ENCODE measurements at regions not wholly inside any gene's neighbourhood (a gene's known extent, or its start where the extent isn't known, plus 50 kb on each side); places are given as distances from the start of the nearest gene placed in this dataset.

DNA sequence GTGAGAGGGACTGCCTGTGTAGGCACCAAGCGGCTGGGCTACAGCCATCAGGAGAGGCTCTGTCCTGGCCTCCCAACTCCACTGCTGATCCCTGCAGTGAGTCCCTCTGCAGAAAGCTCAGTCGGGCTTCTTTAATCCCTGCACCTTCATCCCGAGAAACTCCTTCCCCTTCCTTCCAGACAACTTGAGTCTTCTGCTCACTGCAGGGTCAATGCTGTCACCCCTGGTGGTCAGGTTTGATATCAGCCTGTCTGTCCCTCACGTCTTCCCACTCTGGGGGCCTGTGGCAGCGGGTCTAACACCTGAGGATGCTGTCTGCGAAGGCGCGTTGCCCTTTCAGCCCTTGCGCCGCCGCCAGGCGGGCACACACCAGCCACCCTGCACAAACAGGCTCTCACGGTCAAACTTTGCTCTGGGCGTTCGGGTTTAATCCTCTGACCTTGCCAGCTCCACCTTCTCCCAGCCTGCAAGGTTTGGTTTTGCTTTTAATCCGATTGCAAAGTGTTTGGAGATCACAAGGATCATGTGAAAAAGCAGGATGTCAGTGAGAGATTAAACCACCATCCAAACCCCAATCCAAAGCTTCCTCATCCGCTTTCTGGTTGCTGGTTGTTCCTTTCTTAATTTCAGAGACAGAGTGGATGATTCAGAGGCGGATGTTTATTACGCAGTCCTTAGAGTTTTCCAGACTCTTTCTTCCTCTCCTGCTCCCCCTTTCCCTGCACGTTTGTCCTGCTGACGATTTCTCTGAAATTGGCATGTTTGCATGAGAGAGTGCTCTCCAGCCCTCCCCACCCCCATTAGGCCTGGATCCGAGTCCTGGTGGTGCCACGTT lies 74.8 kb upstream of the SLC34A2 start:
- TF ChIP-seq, protein P1, sequence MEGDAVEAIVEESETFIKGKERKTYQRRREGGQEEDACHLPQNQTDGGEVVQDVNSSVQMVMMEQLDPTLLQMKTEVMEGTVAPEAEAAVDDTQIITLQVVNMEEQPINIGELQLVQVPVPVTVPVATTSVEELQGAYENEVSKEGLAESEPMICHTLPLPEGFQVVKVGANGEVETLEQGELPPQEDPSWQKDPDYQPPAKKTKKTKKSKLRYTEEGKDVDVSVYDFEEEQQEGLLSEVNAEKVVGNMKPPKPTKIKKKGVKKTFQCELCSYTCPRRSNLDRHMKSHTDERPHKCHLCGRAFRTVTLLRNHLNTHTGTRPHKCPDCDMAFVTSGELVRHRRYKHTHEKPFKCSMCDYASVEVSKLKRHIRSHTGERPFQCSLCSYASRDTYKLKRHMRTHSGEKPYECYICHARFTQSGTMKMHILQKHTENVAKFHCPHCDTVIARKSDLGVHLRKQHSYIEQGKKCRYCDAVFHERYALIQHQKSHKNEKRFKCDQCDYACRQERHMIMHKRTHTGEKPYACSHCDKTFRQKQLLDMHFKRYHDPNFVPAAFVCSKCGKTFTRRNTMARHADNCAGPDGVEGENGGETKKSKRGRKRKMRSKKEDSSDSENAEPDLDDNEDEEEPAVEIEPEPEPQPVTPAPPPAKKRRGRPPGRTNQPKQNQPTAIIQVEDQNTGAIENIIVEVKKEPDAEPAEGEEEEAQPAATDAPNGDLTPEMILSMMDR (conservative IDR thresholded peaks at IDR 0.05; ENCODE audit: control insufficient read depth, insufficient read depth, low read depth, low read length) = no peak
- DNase-seq (ENCODE audit: low read depth) = no peak

GRCh38 chr4:25585901-25586523 lies 69.6 kb upstream of the SLC34A2 start:
- H3K4me3 ChIP-seq (ENCODE audit: control insufficient read depth, low read depth, low read length) = no peak overlapping the region
- DNase-seq (ENCODE audit: low read depth) = no peak
- TF ChIP-seq, protein P1 (conservative IDR thresholded peaks at IDR 0.05; ENCODE audit: control insufficient read depth, insufficient read depth, low read depth, low read length) = no peak

More for the DNA sequence above, 74.8 kb upstream of the SLC34A2 start:
- no peak overlapping the region for H3K4me3 ChIP-seq (ENCODE audit: control insufficient read depth, low read depth, low read length)

DNA sequence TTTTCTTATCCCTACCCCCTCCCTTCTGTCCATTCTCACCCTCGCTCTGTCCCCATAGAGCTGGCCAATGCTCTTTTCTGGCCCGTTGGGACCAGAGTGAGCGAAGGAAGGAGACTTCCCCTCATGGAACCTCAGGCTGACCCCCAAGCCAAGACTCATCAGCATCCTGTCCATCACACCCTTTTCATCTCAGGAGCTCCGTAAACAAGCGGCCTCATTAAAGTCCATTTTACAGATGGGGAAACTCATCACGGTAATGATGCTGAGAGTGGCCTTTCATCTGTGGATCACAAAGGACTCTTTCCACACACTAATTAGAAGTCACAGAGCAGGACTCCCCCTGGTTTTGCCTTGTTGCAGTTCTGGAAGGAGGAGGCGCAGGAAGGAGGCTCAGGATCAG lies 67.4 kb upstream of the SLC34A2 start:
- no peak overlapping the region for H3K4me3 ChIP-seq (ENCODE audit: control insufficient read depth, low read depth, low read length)
- no peak for DNase-seq (ENCODE audit: low read depth)
- TF ChIP-seq, protein P1 (conservative IDR thresholded peaks at IDR 0.05; ENCODE audit: control insufficient read depth, insufficient read depth, low read depth, low read length) = no peak

DNA sequence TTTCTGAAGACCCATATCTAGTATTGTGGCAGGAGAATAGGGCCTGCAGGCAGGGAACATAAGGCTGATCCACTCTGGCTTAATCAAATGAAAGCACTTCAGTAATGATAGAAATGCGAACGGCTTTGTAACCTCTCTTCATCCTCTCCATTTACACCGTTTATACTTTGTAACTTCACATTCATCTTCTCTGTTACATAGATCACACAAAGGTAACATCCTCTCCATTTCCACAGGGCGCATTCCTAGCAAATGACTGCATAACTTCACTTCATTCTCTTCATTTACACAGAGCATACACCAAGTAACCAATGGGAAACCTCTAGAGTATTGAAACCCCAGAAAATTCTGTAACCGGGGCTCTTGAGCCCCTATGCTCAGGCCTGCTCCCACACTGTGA lies 65.5 kb upstream of the SLC34A2 start:
- H3K4me3 ChIP-seq (ENCODE audit: control insufficient read depth, low read depth, low read length) = no peak overlapping the region
- TF ChIP-seq, protein P1 (conservative IDR thresholded peaks at IDR 0.05; ENCODE audit: control insufficient read depth, insufficient read depth, low read depth, low read length) = no peak
- no peak for DNase-seq (ENCODE audit: low read depth)

DNA sequence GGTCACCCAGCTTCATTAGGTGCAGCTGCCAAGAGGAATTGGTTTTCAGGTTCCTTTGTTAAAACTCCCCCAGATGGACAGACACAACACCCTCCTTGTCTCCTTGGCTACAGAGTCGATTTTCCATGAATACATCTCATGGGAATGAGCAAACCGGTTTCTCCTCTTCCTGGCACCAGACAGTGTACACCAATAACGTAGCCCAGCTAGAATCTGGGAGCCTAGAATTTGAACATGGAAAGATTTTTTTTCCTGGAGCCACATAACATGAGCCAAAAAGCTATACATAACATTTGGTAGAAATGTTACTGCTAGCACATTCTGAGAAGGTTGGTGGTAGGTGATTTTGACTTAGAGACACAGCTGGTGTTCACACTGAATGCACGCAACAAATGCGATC lies 62.9 kb upstream of the SLC34A2 start:
- TF ChIP-seq, protein P1 (conservative IDR thresholded peaks at IDR 0.05; ENCODE audit: control insufficient read depth, insufficient read depth, low read depth, low read length) = no peak
- H3K4me3 ChIP-seq (ENCODE audit: control insufficient read depth, low read depth, low read length) = no peak overlapping the region
- DNase-seq (ENCODE audit: low read depth) = no peak
